Lung microvascular endothelial cell (primary cell): ENCODE measurements at regions not wholly inside any gene's neighbourhood (a gene's known extent, or its start where the extent isn't known, plus 50 kb on each side); places are given as distances from the start of the nearest gene placed in this dataset.
"Not testable (repeated sequence)": the region's sequence is repeated elsewhere in the genome, so short reads cannot be mapped to it uniquely, and the experiment has no call there.

Experiments
- DNase-seq, 2 donors: peaks; one replicate each; pipeline versions ENCODE4 v3.0.0 to v3.0.0-alpha.2; 2010; ENCODE audit warnings: low read depth in 2 of 2

DNA sequence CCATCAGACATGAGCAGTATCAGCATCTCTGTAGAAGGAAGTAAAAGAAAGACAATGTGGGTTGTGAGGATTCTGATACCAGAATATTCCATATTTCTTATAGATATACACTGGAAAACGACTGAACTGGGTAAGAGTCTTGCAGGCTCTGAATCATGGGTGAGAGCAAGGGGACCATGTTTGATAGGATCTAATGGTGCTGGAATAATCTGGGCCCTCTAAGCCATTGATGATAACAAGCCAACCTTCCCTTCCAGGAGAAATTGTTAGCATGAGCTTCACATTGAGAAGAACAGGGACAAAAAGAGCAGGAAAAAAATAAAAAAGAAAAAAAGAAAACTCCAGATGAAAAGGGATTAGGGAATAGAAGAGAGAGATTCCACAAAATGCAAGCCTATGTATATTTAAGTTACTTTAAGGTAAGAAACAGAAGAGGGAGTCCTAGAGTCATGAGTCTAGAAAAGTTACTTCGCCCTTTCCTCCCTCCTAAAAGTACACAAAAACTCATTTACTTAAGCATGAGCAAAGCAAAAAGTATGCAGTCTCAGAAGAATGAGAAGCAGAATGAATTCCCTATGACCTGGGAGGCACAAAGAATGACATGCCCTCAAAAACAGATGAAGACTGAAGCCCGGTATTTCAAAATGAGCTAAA, 181.9 kb downstream of the TMEM26 start:
- DNase-seq: peak in 1 of 2 donors; percentile 27

DNA sequence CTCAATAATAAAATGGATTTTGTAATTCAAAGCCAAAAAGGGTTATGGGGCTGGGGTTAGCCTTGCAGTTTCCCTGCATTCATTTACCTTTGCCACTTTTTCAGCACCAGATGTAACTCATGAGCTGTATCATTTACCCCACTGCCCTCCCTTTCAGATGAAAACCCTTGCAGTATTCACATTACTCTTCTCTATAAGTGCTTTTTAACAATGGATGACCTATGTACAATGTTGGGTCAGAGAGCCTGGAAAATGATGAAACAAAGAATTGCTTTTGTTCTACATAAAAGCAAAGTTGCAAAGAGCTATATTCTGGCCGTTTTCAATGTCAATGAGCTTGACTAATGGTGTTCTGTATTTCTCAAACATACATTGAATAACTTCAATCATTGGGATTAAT, 189.7 kb downstream of the TMEM26 start:
- DNase-seq: no peak

DNA sequence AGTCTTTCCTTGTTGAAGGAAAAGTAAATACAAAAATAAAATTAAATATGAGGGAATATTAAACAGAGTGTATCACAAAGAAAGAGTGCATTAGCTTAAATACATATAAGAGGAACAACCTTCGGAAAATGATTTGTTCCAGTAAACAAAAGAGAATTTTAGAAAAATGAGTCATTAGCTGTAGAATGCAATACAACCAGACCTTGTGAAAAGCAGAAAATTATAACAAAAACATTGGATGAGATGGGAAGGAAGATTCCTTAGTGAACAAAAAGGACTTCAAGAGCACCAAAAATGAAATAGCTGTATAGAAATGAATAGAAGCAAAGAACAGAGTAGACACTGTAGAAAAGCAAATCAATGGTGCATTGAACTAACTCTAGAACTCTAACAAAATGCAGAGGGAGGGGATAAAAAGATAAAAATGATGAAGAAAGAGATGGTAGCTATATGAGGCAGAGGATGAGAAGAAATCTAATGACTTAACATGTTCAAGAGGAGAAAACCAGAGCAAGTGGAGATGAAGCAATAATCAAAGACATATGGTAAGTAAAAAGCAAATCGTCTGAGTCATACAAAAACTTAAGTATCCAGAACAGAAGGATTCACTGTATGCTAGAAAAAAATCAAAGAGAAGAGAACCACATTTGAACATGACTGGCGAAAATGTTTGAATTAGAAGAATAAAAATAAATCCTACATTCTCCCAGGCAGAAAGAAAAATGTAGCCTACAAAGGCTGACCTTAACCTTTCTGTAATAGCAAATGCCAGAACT, 190.5 kb downstream of the TMEM26 start:
- DNase-seq: no peak

DNA sequence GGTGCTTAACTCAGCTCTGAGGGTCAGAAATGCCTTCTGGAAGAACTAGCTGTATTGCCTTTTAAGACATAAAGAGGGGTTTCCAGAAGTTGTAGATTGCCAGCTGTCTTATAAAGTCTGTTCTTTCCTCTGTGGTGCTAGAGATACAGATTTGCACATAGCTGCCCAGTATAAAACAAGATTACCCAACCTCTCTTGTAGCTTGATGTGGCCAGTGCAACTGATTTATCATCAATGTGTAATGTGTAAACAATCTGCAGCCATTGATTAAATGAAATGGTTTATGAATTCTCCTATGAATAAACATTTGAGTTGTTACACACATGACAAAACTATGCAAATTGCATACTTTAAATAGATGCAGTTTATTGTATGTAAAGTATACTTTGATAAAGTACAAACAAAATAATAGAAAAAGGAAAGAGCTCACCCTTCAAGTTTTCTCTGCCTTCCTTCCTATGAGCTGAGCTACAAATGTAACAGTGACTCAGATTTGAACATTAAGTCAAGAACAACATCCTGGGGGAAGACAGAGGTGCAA, 195.2 kb downstream of the TMEM26 start:
- DNase-seq: no peak

DNA sequence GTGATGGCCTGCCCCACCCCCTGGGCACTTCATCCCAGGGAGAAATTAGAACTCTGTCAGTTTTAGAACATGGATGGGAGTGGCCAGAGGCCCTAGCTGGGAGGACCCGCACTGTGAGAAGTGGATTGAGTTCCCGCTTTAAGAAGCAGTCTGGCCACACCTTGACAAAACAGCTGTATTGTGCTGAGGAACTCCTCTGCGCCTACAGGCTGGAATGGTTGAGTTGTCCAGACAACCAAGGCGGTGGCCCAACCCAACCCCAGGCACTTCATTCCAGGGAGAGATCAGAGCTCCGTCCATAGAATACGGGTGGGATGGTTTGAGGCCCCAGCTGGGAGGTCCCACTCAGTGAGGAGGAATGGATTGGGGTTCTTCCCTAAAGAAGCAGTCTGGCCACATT, 196.0 kb downstream of the TMEM26 start:
- no peak for DNase-seq

DNA sequence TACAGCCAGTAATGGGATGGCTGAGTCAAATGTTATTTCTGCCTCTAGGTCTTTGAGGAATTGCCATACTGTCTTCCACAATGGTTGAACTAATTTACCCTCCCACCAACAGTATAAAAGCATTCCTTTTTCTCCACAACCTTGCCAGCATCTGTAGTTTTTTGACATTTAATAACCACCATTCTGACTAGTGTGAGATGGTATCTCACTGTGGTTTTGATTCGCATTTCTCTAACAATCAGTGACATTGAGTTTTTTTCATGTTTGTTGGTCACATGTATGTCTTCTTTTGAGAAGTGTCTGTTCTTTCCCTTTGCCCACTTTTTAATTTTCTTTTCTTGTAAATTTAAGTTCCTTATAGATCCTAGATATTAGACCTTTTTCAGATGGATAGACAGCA, 200.9 kb downstream of the TMEM26 start:
- not testable (repeated sequence) for DNase-seq

DNA sequence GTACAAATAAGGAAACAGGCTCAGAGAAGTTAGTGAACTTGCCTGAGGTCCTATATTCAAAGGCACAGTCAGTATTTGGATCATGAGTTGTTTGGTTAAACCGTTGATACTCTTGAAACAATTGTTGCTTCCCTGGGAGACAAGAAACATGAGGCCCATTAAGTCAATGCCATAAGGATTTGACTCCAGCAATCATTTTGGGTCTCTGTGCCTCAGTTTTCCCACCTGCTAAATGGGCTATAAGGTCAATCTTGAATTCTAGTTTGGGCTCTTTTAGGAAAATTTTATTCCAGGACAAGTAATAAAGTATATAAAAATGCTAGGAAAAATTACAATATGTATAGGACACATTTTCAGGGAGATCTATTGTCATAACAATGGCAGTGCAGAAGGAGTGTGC, 202.1 kb downstream of the TMEM26 start:
- no peak for DNase-seq

DNA sequence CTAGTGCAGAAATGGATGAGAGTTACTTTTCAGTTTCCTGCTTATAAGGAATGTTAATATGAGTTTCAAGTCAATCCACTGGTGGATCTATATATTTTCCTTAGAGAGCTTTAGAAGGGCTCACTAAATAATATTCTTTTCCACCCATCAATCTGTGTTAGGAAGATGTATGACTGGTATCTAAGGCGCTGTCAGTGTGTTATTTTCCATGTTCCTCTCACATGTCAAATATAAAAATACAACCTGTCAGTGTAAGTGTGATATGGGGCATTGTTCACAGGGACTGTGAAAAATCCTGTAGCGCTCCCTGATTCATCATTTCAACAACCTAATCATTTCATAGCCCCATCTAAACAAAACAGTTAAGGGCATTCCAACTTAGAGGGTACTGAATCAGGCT, 203.1 kb downstream of the TMEM26 start:
- no peak for DNase-seq

DNA sequence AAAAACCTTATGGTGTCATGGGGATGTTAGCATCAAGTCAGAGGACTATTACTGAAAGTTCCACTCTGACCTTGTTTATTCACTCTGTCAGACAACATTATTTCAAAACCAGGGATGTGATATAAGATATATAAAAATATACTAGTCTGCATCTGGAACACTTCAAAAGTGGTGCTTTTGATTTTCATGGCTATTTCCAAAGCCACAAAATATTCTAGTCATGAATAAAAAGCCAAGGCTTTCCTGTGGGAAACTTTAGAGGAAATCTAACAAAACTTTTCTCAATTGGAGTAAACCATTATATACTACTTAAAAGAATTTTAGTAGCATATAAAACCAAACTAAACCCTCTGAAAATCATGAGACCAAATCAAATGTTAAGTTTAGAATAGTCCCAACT, 205.2 kb downstream of the TMEM26 start:
- DNase-seq: no peak

DNA sequence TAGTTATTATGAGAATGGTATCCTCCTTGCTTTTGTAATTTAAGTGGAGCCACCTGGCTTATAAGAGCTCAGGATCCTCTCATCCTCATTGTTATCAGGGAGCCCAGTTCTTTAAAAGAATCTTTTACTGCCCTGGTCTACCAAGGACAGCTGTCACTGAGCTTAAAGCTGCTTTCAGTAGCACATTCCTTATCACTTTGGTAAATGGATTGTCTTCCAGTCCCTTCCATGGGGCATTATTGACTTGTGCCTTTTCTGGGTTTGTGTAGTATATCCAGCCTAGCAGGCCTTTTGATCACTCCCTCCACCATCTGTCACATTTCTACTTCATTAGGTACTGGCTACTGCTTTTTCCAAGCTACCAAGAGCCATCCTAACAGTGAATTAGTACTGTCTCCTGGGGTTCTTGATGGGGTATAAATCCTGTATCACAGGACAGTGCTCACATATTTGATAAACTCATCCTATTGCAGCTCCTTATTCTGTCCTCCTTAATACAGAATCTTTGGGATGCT, 208.9 kb downstream of the TMEM26 start:
- no peak for DNase-seq

GRCh38 chr10:61232780-61233179, 220.4 kb downstream of the TMEM26 start:
- no peak for DNase-seq

DNA sequence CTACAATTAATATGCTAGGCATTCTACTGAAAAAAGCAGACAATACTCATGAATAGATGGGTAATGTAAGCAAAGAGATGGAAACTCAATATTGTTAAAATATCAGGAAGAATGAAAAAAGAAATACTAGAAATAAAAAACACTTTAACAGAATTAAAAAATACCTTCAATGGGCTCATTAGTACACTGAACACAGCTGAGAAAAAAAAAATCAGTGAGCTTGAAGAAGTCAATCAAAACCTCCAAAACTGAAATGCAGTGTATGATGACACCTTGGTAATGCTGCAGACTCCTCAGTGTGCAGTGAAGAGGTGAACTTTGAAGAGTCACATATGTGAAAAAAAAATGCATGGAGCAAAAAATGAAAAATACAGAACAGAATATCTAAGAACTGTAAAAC, 227.2 kb downstream of the TMEM26 start:
- DNase-seq: no peak

DNA sequence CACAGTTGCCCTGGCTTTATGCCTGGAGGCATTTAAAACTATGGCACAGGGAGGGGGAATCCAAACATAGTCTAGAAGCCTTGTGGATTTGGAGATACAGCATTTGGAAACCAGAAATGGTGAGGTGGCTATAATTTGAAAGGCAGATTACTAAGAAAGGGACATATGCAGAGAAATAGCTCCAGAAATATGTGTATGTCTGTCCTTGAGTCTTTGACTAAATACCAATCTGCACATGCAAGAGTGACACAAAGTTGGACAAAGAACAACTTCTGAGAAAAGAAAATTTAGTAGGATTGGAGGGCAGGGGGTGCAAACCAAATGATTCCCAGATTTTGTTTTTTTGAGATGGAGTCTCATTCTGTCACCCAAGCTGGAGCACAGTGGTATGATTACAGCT, 229.6 kb downstream of the TMEM26 start:
- DNase-seq: no peak

DNA sequence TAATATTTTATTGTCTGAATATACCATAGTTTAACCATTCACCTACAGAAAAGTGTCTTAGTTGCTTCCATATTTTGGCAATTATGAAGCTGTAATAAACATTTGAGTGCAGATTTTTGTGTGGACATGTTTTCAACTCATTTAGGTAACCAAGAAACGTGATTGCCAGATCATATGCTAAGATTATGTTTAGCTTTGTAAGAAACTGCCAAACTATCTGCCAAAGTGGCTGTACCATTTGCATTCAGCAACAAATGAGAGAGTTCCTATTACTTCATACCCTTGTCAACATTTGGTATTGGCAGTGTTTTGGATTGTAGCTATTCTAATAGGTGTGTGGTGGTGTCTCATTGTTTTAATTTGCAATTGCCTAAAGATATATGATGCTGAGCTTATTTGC, 233.5 kb downstream of the TMEM26 start:
- DNase-seq: no peak

GRCh38 chr10:61217851-61218565, 235.2 kb downstream of the TMEM26 start:
- DNase-seq: no peak

GRCh38 chr10:61215246-61215645, 237.9 kb downstream of the TMEM26 start:
- DNase-seq: no peak

DNA sequence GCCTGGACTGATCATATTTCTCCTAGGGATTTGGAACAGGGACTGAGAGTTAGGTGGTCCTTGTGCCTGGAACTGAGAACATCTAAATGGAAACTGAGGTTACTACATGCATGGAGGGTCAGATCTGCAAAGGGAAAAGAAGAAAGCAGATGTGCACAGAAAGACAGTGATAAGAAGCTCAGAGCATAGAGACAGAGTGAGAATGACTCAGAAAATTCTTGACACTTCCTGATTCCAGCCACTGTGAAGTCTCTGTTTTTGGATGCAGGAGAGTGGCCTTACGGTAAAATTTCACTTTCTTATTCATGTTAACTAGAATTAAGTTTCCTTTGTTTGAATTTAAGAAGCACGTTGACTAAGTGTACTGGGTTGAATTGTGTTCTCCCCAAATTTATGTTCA, 241.7 kb downstream of the TMEM26 start:
- DNase-seq: peak in 1 of 2 donors; percentile 6

DNA sequence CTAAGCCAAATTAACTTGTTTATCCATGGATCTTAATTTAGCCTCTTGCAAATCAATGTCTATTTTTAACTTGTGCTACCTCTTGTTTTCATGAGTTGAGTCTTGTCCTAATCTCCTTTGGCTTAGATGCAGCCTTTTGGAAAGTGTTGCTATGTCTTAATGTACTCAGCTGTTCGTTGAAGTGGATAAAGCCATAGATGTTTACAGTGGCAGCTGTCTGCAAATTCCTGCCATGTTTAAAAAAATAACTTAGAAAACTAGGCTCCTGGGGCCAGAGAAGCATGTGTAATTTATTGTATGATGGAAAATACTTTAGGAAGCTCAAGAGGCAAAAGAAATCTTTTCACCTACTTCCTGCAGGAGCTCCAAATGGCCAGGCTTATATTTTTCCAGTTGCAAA, 253.1 kb upstream of the RHOBTB1 start:
- DNase-seq: no peak

DNA sequence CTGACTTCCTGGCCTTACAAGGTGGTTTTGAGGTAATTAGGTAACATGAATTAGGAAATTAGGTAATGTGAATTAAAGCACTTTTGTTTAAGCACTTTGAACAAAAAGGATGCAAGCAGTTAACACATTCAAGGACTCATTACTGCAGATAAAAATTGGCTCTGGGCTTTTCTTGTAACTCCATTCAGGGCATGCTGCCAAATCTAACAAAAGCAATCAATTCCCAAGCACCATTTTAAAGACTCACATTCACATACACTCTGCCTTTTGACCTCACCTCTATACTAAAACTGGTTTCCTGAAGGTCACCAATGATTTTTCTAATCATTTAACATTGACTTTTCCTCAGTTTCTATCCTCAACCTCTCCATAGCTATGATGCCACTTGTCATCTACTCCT, 251.2 kb upstream of the RHOBTB1 start:
- no peak for DNase-seq

GRCh38 chr10:61192589-61192988, 248.6 kb upstream of the RHOBTB1 start:
- not testable (repeated sequence) for DNase-seq

DNA sequence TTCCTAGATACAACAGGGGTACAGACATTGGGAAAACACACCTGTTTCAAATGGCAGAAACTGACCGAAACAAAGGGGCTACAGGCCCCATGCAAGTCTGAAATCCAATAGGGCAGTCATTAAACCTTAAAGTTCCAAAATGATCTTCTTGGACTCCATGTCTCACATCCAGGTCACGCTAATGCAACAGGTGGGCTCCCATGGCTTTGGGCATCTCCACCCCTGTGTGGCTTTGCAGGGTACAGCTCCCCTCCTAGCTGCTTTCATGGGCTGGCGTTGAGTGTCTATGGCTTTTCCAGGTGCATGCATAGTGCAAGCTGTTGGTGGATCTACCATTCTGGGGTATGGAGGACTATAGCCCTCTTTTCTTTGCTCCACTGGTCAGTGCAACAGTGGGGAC, 248.1 kb upstream of the RHOBTB1 start:
- no peak for DNase-seq

GRCh38 chr10:61189912-61190311, 245.9 kb upstream of the RHOBTB1 start:
- no peak for DNase-seq
